ENCODE measurements at regions not wholly inside any gene's neighbourhood (a gene's known extent, or its start where the extent isn't known, plus 50 kb on each side); places are given as distances from the start of the nearest gene placed in this dataset.

GRCh38 chr16:5557966-5558365 lies 460.4 kb upstream of the EEF2KMT start:
- Mint-ChIP-seq H3K36me3 (ENCODE audit: low read depth) (no peaks in the 10 kb centered on the region), H3K27me3 (ENCODE audit: low read depth) (no peaks in the 10 kb centered on the region), H3K4me1 (ENCODE audit: low read depth) (no peaks in the 10 kb centered on the region), H3K27ac (ENCODE audit: unreplicated experiment) (no peak overlapping the region), H3K9me3 (ENCODE audit: low read depth) (peaks cover 31% of the 10 kb centered on the region), H3K4me3 (ENCODE audit: unreplicated experiment) (no peak overlapping the region)
- DNase-seq (ENCODE audit: low spot score) = no peak
- no peak for TF ChIP-seq CTCF (IDR thresholded peaks at IDR 0.05)

- TF ChIP-seq CTCF (IDR thresholded peaks at IDR 0.05) = no peak
- Mint-ChIP-seq H3K27ac (ENCODE audit: unreplicated experiment) (no peak overlapping the region), H3K36me3 (ENCODE audit: low read depth) (no peaks in the 10 kb centered on the region), H3K4me1 (ENCODE audit: low read depth) (no peaks in the 10 kb centered on the region), H3K9me3 (ENCODE audit: low read depth) (peaks cover 36% of the 10 kb centered on the region), H3K4me3 (ENCODE audit: unreplicated experiment) (no peak overlapping the region), H3K27me3 (ENCODE audit: low read depth) (no peaks in the 10 kb centered on the region)
- no peak for DNase-seq (ENCODE audit: low spot score)
Measured at GRCh38 chr16:5557448-5557847, 459.9 kb upstream of the EEF2KMT start.

- Mint-ChIP-seq H3K36me3 (ENCODE audit: low read depth) (no peaks in the 10 kb centered on the region), H3K27ac (ENCODE audit: unreplicated experiment) (no peak overlapping the region), H3K4me3 (ENCODE audit: unreplicated experiment) (no peak overlapping the region), H3K4me1 (ENCODE audit: low read depth) (no peaks in the 10 kb centered on the region), H3K27me3 (ENCODE audit: low read depth) (no peaks in the 10 kb centered on the region), H3K9me3 (ENCODE audit: low read depth) (peaks cover 32% of the 10 kb centered on the region)
- TF ChIP-seq CTCF (IDR thresholded peaks at IDR 0.05) = no peak
- DNase-seq (ENCODE audit: low spot score) = no peak
Measured at GRCh38 chr16:5556158-5556810, 458.7 kb upstream of the EEF2KMT start.

GRCh38 chr16:5551909-5552308 lies 454.3 kb upstream of the EEF2KMT start:
- Mint-ChIP-seq H3K36me3 (ENCODE audit: low read depth) (no peaks in the 10 kb centered on the region), H3K27ac (ENCODE audit: unreplicated experiment) (no peak overlapping the region), H3K4me1 (ENCODE audit: low read depth) (no peaks in the 10 kb centered on the region), H3K9me3 (ENCODE audit: low read depth) (peaks cover 16% of the 10 kb centered on the region), H3K4me3 (ENCODE audit: unreplicated experiment) (no peak overlapping the region), H3K27me3 (ENCODE audit: low read depth) (no peaks in the 10 kb centered on the region)
- no peak for DNase-seq (ENCODE audit: low spot score)
- no peak for TF ChIP-seq CTCF (IDR thresholded peaks at IDR 0.05)

- DNase-seq (ENCODE audit: low spot score) = no peak
- no peak for TF ChIP-seq CTCF (IDR thresholded peaks at IDR 0.05)
- Mint-ChIP-seq H3K9me3 (ENCODE audit: low read depth) (peaks cover 19% of the 10 kb centered on the region), H3K4me1 (ENCODE audit: low read depth) (no peaks in the 10 kb centered on the region), H3K4me3 (ENCODE audit: unreplicated experiment) (no peak overlapping the region), H3K36me3 (ENCODE audit: low read depth) (no peaks in the 10 kb centered on the region), H3K27ac (ENCODE audit: unreplicated experiment) (no peak overlapping the region), H3K27me3 (ENCODE audit: low read depth) (no peaks in the 10 kb centered on the region)
Measured at GRCh38 chr16:5549802-5550201, 452.2 kb upstream of the EEF2KMT start.

Measured in chondrocyte (in vitro differentiated cells).